GM18868 (cell line): ENCODE measurements at regions not wholly inside any gene's neighbourhood (a gene's known extent, or its start where the extent isn't known, plus 50 kb on each side); places are given as distances from the start of the nearest gene placed in this dataset.
"Not testable (repeated sequence)": the region's sequence is repeated elsewhere in the genome, so short reads cannot be mapped to it uniquely, and the experiment has no call there.

Source experiments
- ATAC-seq: cut with Tn5 transposase; IDR thresholded peaks from one replicate; pipeline ENCODE4 v1.9.1; 2021; ENCODE audit warnings: mild to moderate bottlenecking, moderate library complexity; ENCODE audit not compliant: unreplicated experiment

GRCh38 chr1:220942278-220942677, 63.0 kb downstream of the HLX start:
- ATAC-seq: no peak

GRCh38 chr1:220942914-220943313, 63.7 kb downstream of the HLX start:
- ATAC-seq: not testable (repeated sequence)

GRCh38 chr1:220943319-220943996, 64.2 kb downstream of the HLX start:
- no peak for ATAC-seq

GRCh38 chr1:220950576-220950975, 71.3 kb downstream of the HLX start:
- ATAC-seq: no peak

GRCh38 chr1:220952961-220953643, 73.9 kb downstream of the HLX start:
- no peak for ATAC-seq

GRCh38 chr1:220954321-220955075, 75.3 kb downstream of the HLX start:
- ATAC-seq: no peak

GRCh38 chr1:220955116-220955515, 75.9 kb downstream of the HLX start:
- ATAC-seq: no peak

GRCh38 chr1:220956501-220957232, 77.4 kb downstream of the HLX start:
- ATAC-seq: no peak

- ATAC-seq: no peak
Observed at GRCh38 chr1:220957233-220957605, 78.0 kb downstream of the HLX start.

GRCh38 chr1:220958234-220958633, 79.0 kb downstream of the HLX start:
- ATAC-seq: no peak

- no peak for ATAC-seq
Observed at GRCh38 chr1:220962031-220962751, 82.9 kb downstream of the HLX start.

- ATAC-seq: no peak
Observed at GRCh38 chr1:220966041-220966440, 86.8 kb downstream of the HLX start.

- ATAC-seq: no peak
Observed at GRCh38 chr1:220966473-220966872, 87.2 kb downstream of the HLX start.

- ATAC-seq: no peak
Observed at GRCh38 chr1:220966881-220967611, 87.8 kb downstream of the HLX start.

- no peak for ATAC-seq
Observed at GRCh38 chr1:220967911-220968310, 88.7 kb downstream of the HLX start.

GRCh38 chr1:220969281-220969680, 90.0 kb downstream of the HLX start:
- ATAC-seq: not testable (repeated sequence)

- ATAC-seq: no peak
Observed at GRCh38 chr1:220970311-220970710, 91.1 kb downstream of the HLX start.

- no peak for ATAC-seq
Observed at GRCh38 chr1:220971221-220971620, 92.0 kb downstream of the HLX start.

- ATAC-seq: no peak
Observed at GRCh38 chr1:220974431-220974830, 95.2 kb downstream of the HLX start.

GRCh38 chr1:220976390-220976789, 97.1 kb downstream of the HLX start:
- ATAC-seq: no peak
